HCT116 (cell line): ENCODE measurements at regions not wholly inside any gene's neighbourhood (a gene's known extent, or its start where the extent isn't known, plus 50 kb on each side); places are given as distances from the start of the nearest gene placed in this dataset.

ENCODE experiments used
- ATAC-seq: fragments of 200-7000 bp; cut with Tn5 transposase; 2 replicates; pipeline ENCODE4 v1.9.1; 2020; ENCODE audit warnings: mild to moderate bottlenecking, moderate library complexity
- BruUV-seq: library from RNA; stranded (reverse); fragments of 400-500 nt; replicated peaks from 2 replicates; lab custom pipeline; 2021; lab: Mats Ljungman, UMichigan
- CTCF ChIA-PET: fragments of 300-600 bp; sonication (Branson Sonifier 250); formaldehyde crosslinking; loops from one replicate; lab custom pipeline; 2021; ENCODE audit warnings: antibody characterized with exemption; lab: Charles Lee
- POLR2A ChIA-PET: fragments of 300-600, 350-600 bp; sonication (Branson Sonifier 250); formaldehyde crosslinking; loops from one replicate; lab custom pipeline; 2021; ENCODE audit warnings: antibody characterized with exemption; lab: Charles Lee
- RAD21 ChIA-PET, 2 experiments: fragments of 300-600 bp; sonication (Branson Sonifier 250); formaldehyde crosslinking; loops; one replicate each; lab custom pipeline; 2023; ENCODE audit warnings: low total read pairs in 2 of 2; ENCODE audit not compliant: uncharacterized antibody in 2 of 2, unreplicated experiment in 2 of 2, low non-redundant PET in 1 of 2; lab: Charles Lee
- DNase-seq: peaks from one replicate; pipeline ENCODE4 v3.0.0-alpha.2; 2010; ENCODE audit warnings: low read depth, low spot score
- H2AFZ ChIP-seq: fragments of 200-600 bp; shearing (Covaris generic), sonication (generic); 2 replicates; pipeline ENCODE4 v1.6.1; 2017; ENCODE audit warnings: low read depth, mixed run types, mixed read lengths, antibody characterized with exemption, low read length; ENCODE audit not compliant: poor library complexity, severe bottlenecking
- H3K27ac ChIP-seq: 2 replicates; pipeline ENCODE4 v1.5.1; 2012; ENCODE audit warnings: low read depth, low read length
- H3K27me3 ChIP-seq: fragments of 200-600 bp; sonication (generic); 2 replicates; pipeline ENCODE4 v1.6.1; 2016; ENCODE audit warnings: mixed run types, low read length, mixed read lengths; ENCODE audit not compliant: insufficient read depth
- H3K36me3 ChIP-seq, 2 experiments: fragments of 200-500 bp in 1 of 2; fragments of 200-600 bp in 1 of 2; sonication (Bioruptor generic) in 1 of 2; sonication (generic) in 1 of 2; 2 replicates each; pipeline versions ENCODE4 v1.5.1 to v1.6.1; 2014 to 2016; ENCODE audit warnings: low read length in 2 of 2, inconsistent platforms in 1 of 2, mixed read lengths in 1 of 2, mixed run types in 1 of 2; ENCODE audit not compliant: insufficient read depth in 2 of 2, control insufficient read depth in 1 of 2
- H3K4me1 ChIP-seq, 2 experiments: fragments of 200-600 bp in 1 of 2; sonication (generic) in 1 of 2; 2 replicates each; pipeline versions ENCODE4 v1.5.1 to v1.6.1; 2012 to 2017; ENCODE audit warnings: low read length in 2 of 2, inconsistent platforms in 1 of 2, mild to moderate bottlenecking in 1 of 2, mixed read lengths in 1 of 2, mixed run types in 1 of 2, moderate library complexity in 1 of 2; ENCODE audit not compliant: insufficient read depth in 2 of 2, control insufficient read depth in 1 of 2
- H3K4me2 ChIP-seq: fragments of 200-600 bp; sonication (generic); 2 replicates; pipeline ENCODE4 v1.6.1; 2017; ENCODE audit warnings: mixed run types, low read length, mixed read lengths
- H3K4me3 ChIP-seq, 2 experiments: fragments of 200-600 bp in 1 of 2; sonication (generic) in 1 of 2; replicated peaks in 1 of 2; 2 replicates each; pipeline ENCODE4 v1.5.1; 2011 to 2016; ENCODE audit warnings: low read length in 2 of 2, control low read depth in 1 of 2, low read depth in 1 of 2, mild to moderate bottlenecking in 1 of 2, mixed read lengths in 1 of 2, mixed run types in 1 of 2
- H3K79me2 ChIP-seq: fragments of 200-600 bp; sonication (generic); 2 replicates; pipeline ENCODE4 v1.6.1; 2017; ENCODE audit warnings: mild to moderate bottlenecking, mixed run types, low read length, moderate library complexity, mixed read lengths; ENCODE audit not compliant: insufficient read depth
- H3K9ac ChIP-seq: fragments of 200-600 bp; sonication (generic); 2 replicates; pipeline ENCODE4 v1.6.1; 2016; ENCODE audit warnings: low read length, mixed read lengths
- H3K9me2 ChIP-seq: fragments of 200-600 bp; sonication (generic), shearing (Covaris generic); 2 replicates; pipeline ENCODE4 v1.6.1; 2017; ENCODE audit warnings: mixed run types, mild to moderate bottlenecking, moderate library complexity; ENCODE audit not compliant: insufficient read depth
- H3K9me3 ChIP-seq, 2 experiments: fragments of 200-500 bp in 1 of 2; fragments of 200-600 bp in 1 of 2; sonication (Bioruptor generic) in 1 of 2; sonication (generic) in 1 of 2; 2 replicates each; pipeline ENCODE4 v1.6.1; 2014 to 2017; ENCODE audit warnings: low read length in 2 of 2, mixed read lengths in 2 of 2, inconsistent platforms in 1 of 2, low read depth in 1 of 2, mild to moderate bottlenecking in 1 of 2, mixed run types in 1 of 2, moderate library complexity in 1 of 2; ENCODE audit not compliant: control insufficient read depth in 1 of 2, insufficient read depth in 1 of 2
- H4K20me1 ChIP-seq: fragments of 200-600 bp; sonication (generic), shearing (Covaris generic); 2 replicates; pipeline ENCODE4 v1.6.1; 2017; ENCODE audit warnings: mixed run types, mild to moderate bottlenecking, moderate library complexity; ENCODE audit not compliant: insufficient read depth
- ATF3 ChIP-seq: IDR thresholded peaks from 2 replicates; pipeline ENCODE4 v1.6.1; 2012
- CBX3 ChIP-seq: IDR thresholded peaks from 2 replicates; pipeline ENCODE4 v1.6.1; 2012; ENCODE audit warnings: low read depth
- CEBPB ChIP-seq: IDR thresholded peaks from 2 replicates; pipeline ENCODE4 v1.6.1; 2012; ENCODE audit warnings: low read depth
- CTCF ChIP-seq, 3 experiments: fragments of 200-600 bp in 1 of 3; sonication (generic) in 1 of 3; IDR thresholded peaks in 2 of 3; conservative IDR thresholded peaks in 1 of 3; 2 replicates each; pipeline ENCODE4 v1.5.1; 2012 to 2017; ENCODE audit warnings: low read depth in 2 of 3, low read length in 2 of 3, antibody characterized with exemption in 1 of 3, borderline replicate concordance in 1 of 3, control low read depth in 1 of 3, mild to moderate bottlenecking in 1 of 3, mixed read lengths in 1 of 3, mixed run types in 1 of 3, moderate library complexity in 1 of 3; ENCODE audit not compliant: insufficient read depth in 1 of 3
- ELF1 ChIP-seq: IDR thresholded peaks from 2 replicates; pipeline ENCODE4 v1.6.1; 2012; ENCODE audit warnings: low read depth, borderline replicate concordance
- EZH2 ChIP-seq: fragments of 200-600 bp; sonication (generic); IDR thresholded peaks from 2 replicates; pipeline ENCODE4 v1.6.1; 2017; ENCODE audit warnings: antibody characterized with exemption, mixed run types
- EZH2phosphoT487 ChIP-seq: fragments of 200-600 bp; IDR thresholded peaks from 2 replicates; pipeline ENCODE4 v1.6.1; 2018; ENCODE audit warnings: antibody characterized with exemption, borderline replicate concordance
- FOSL1 ChIP-seq: IDR thresholded peaks from 2 replicates; pipeline ENCODE4 v1.6.1; 2012; ENCODE audit warnings: low read depth
- JUND ChIP-seq: IDR thresholded peaks from 2 replicates; pipeline ENCODE4 v1.6.1; 2012
- MAX ChIP-seq: IDR thresholded peaks from 2 replicates; pipeline ENCODE4 v1.6.1; 2012
- POLR2AphosphoS5 ChIP-seq: IDR thresholded peaks from 2 replicates; pipeline ENCODE4 v1.6.1; 2011; ENCODE audit warnings: mild to moderate bottlenecking, low read depth, low read length, moderate library complexity
- RAD21 ChIP-seq: IDR thresholded peaks from 2 replicates; pipeline ENCODE4 v1.6.1; 2012; ENCODE audit warnings: low read depth, mild to moderate bottlenecking
- REST ChIP-seq: IDR thresholded peaks from 2 replicates; pipeline ENCODE4 v1.6.1; 2012; ENCODE audit warnings: low read depth
- SIN3A ChIP-seq: IDR thresholded peaks from 2 replicates; pipeline ENCODE4 v1.6.1; 2012; ENCODE audit warnings: low read depth
- SP1 ChIP-seq: IDR thresholded peaks from 2 replicates; pipeline ENCODE4 v1.6.1; 2012; ENCODE audit warnings: low read depth
- SRF ChIP-seq: IDR thresholded peaks from 2 replicates; pipeline ENCODE4 v1.6.1; 2012; ENCODE audit warnings: low read depth
- YY1 ChIP-seq: IDR thresholded peaks from 2 replicates; pipeline ENCODE4 v1.6.1; 2011; ENCODE audit warnings: low read length, low read depth, moderate library complexity, mild to moderate bottlenecking; ENCODE audit not compliant: insufficient replicate concordance; ENCODE audit errors: extremely low read depth
- ZBTB33 ChIP-seq: IDR thresholded peaks from 2 replicates; pipeline ENCODE4 v1.6.1; 2011; ENCODE audit warnings: mild to moderate bottlenecking, low read length, moderate library complexity; ENCODE audit not compliant: insufficient replicate concordance; ENCODE audit errors: extremely low read depth
- ZFX ChIP-seq: fragments of 450-650 bp; IDR thresholded peaks from 2 replicates; pipeline ENCODE4 v1.6.1; 2017
- ZNF274 ChIP-seq: fragments of 200-500 bp; sonication (Bioruptor generic); IDR thresholded peaks from 2 replicates; pipeline ENCODE4 v1.6.1; 2014; ENCODE audit warnings: mild to moderate bottlenecking, low read depth, low read length, inconsistent platforms
- intact Hi-C: fragments of 100-400 bp; cut with micrococcal nuclease; formaldehyde crosslinking; loops from 2 replicates; pipeline ENCODE4 v1.10.0; 2022

GRCh38 chr2:103144837-103145236 is 383.0 kb downstream of the TMEM182 start:
- Histone ChIP-seq H3K9me2 (no peaks in the 10 kb centered on the region), H3K36me3 (no peaks in the 10 kb centered on the region)
- TF ChIP-seq ELF1 (no peak), SIN3A (no peak), JUND (no peak), ZBTB33 (no peak), SRF (no peak), YY1 (no peak), EZH2 (no peak), CTCF (IDR thresholded peaks at IDR 0.05 in 2 of 3, conservative IDR thresholded peaks at IDR 0.05 in 1 of 3; ENCODE audit: borderline replicate concordance in 1 of 3, insufficient read depth in 1 of 3, low read depth in 2 of 3, low read length in 2 of 3) (no peak), CEBPB (no peak), ZNF274 (no peak), SP1 (no peak), ZFX (no peak), ATF3 (no peak), MAX (no peak), EZH2phosphoT487 (no peak), RAD21 (no peak), FOSL1 (no peak), POLR2AphosphoS5 (no peak), CBX3 (no peak), REST (no peak)
- TF ChIP-seq, all 23 proteins: peak for 0
- ATAC-seq (no peak), DNase-seq (no peak)
- ChIA-PET CTCF (no interaction called here), RAD21 (no interaction called here), POLR2A (no interaction called here)
- H3K4me2 ChIP-seq, result no peak overlapping the region
- BruUV-seq, result no TSS peak
- intact Hi-C loops, result no loop called here
- no peaks in the 10 kb centered on the region for H4K20me1 ChIP-seq
- H3K4me3 ChIP-seq, result no peak overlapping the region
- H3K9me3 ChIP-seq, result peaks cover 0 to 3% of the 10 kb centered on the region in 2 experiments; a peak in 1 of 4 replicates
- H3K9ac ChIP-seq, result no peak overlapping the region
- no peak overlapping the region for H2AFZ ChIP-seq
- H3K27ac ChIP-seq, result no peak overlapping the region
- no peaks in the 10 kb centered on the region for H3K4me1 ChIP-seq
- H3K79me2 ChIP-seq, result no peaks in the 10 kb centered on the region
- H3K27me3 ChIP-seq, result no peaks in the 10 kb centered on the region
